ENCODE measurements at regions not wholly inside any gene's neighbourhood (a gene's known extent, or its start where the extent isn't known, plus 50 kb on each side); places are given as distances from the start of the nearest gene placed in this dataset.

DNA sequence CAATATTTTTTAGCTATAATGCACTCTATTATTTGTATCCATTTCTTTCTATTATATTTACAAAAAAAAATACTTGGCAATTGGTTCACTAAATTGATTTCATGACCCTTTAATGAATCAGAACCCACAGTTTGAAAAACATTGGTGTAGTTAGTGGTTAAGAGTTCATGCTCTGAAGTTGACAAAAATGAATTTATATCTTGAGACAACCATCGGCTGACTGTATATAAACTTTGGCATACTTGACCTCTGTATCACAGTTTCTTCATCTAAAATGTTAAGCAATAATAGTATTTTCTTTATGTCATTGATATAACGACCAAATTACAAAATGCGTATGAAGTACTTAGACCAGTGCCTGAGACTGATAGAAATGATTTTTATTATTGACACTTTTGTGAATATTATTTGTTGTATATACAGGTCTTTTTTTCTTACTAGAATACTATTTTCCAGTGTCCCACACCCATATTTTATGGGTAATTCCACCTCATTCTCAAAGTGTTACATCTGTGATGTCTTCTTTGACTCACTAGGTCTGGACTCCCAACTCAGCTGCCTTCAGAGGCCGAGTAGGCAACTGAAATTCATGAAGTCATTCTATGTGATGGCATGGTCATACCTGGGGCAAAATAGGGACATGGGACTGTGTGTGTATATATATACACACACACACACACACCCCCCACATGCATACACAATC lies 459.2 kb downstream of the RFPL4B start:
- intact Hi-C loops (cut with DNase I): no loop called here
- DNase-seq (ENCODE audit: low spot score) (no peak), ATAC-seq (no peak)

GRCh38 chr6:112821476-112821875 lies 474.3 kb downstream of the RFPL4B start:
- intact Hi-C loops (cut with DNase I): no loop called here
- ATAC-seq: no peak

GRCh38 chr6:112822769-112823168 lies 475.6 kb downstream of the RFPL4B start:
- DNase-seq (ENCODE audit: low spot score): no peak
- intact Hi-C loops (cut with DNase I): no loop called here
- no peak for ATAC-seq

More at GRCh38 chr6:112821476-112821875, 474.3 kb downstream of the RFPL4B start:
- DNase-seq (ENCODE audit: low spot score): no peak

GRCh38 chr6:112827793-112828192 lies 480.7 kb downstream of the RFPL4B start:
- intact Hi-C loops (cut with DNase I): no loop called here
- DNase-seq (ENCODE audit: low spot score): no peak
- ATAC-seq: peak; percentile 59

DNA sequence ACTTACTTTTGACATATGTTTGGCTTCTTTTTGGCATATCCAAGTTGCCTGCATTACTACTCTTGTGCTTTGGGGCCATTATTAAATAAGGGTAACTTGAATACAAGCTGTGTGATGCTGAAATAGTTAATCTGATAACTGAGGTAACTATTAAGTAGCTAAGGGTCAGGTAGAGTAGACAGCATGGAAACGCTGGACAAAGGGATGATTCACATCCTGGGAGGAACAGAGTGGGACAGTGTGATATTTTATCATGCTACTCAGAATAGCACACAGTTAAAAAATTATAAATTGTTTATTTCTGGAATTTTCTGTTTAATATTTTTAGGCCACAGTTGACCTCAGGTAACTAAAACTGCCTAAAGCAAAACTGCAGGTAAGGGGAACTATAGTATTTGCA lies 483.9 kb downstream of the RFPL4B start:
- no peak for DNase-seq (ENCODE audit: low spot score)
- ATAC-seq: no peak
- intact Hi-C loops (cut with DNase I): no loop called here

- intact Hi-C loops (cut with DNase I): no loop called here
- no peak for ATAC-seq
- DNase-seq (ENCODE audit: low spot score): no peak
These were observed 486.5 kb downstream of the RFPL4B start for GRCh38 chr6:112833581-112834131.

GRCh38 chr6:112835078-112835477 lies 487.9 kb downstream of the RFPL4B start:
- no peak for ATAC-seq
- intact Hi-C loops (cut with DNase I): no loop called here
- DNase-seq (ENCODE audit: low spot score): no peak

DNA sequence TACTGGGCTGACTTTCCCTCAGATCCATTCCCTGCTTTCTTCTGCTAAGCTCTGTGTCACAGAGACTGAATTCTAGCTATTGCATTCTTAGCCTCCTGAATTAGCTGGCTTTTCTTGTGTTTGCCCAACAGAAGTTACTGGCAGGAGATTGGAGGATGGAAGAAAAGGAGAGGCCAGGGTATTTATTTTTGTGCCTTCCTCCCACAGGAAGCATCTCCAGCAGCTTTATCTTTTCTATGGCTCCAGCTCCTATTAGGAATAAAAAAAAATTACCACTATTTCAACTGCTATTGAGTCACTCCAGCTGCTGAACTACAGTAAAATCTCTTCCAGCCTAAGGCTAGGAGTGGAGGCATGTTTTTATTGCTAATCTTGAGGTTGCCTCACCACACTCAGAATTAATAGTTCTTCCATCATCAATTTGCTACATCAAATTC lies 492.4 kb downstream of the RFPL4B start:
- no peak for DNase-seq (ENCODE audit: low spot score)
- ATAC-seq: no peak
- intact Hi-C loops (cut with DNase I): no loop called here

GRCh38 chr6:112841553-112842329 lies 494.6 kb downstream of the RFPL4B start:
- DNase-seq (ENCODE audit: low spot score) (no peak), ATAC-seq (no peak)
- intact Hi-C loops (cut with DNase I): no loop called here

DNA sequence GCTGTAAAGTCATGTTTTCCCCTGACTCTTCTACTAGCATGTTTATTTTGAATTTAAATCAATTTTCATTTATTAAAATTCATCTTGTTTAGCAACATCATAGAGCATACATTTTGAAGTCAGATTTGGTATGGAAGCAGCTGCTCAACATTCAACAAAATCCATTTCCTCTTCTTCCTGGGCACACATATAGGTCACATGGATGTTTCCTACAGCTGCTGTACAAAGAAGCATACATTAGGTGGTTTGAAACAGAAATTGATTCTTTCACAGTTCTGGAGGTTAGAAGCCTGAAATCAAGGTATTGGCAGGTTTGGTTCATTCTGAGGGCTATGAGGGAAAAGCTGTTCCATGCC lies 495.2 kb downstream of the RFPL4B start:
- intact Hi-C loops (cut with DNase I): no loop called here
- ATAC-seq (no peak), DNase-seq (ENCODE audit: low spot score) (no peak)

DNA sequence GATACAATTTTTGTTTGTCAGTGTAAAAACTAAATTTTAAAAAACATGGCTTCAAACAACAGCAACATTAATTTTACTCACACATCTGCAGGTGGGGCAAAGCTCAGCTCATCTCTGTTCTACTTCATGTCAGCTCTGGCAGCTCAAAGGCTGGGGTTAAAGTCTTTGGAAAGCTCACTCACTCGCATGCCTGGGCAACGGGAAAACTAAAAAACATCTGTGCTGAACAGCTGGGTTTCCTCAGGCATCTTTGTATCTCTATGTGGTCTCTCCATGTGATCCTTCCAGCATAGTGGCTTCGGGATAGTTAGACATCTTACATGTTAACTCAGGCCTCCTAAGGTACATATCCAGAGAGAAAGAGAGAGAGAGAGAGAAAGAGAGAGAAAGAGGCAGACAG lies 499.6 kb downstream of the RFPL4B start:
- ATAC-seq: no peak
- intact Hi-C loops (cut with DNase I): no loop called here
- DNase-seq (ENCODE audit: low spot score): no peak

DNA sequence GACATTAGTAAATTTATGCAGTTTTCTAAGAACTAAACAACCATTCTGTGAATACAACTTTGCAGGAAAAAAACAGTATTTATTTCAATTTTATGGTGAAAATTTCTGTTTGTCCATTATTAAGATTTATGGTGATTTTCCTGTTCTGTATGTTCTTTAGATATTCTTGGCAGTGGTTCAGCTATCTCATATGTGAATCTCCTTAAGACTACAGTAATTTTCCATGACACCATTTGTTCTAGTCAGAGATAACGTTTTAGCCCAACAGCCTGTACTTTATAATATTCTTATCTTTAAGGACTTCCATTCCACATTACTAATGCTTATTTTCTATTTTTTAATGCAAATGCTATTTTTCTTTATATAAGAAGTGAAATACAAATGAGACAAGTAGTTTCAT lies 504.0 kb downstream of the RFPL4B start:
- ATAC-seq: no peak
- intact Hi-C loops (cut with DNase I): no loop called here
- DNase-seq (ENCODE audit: low spot score): no peak

DNA sequence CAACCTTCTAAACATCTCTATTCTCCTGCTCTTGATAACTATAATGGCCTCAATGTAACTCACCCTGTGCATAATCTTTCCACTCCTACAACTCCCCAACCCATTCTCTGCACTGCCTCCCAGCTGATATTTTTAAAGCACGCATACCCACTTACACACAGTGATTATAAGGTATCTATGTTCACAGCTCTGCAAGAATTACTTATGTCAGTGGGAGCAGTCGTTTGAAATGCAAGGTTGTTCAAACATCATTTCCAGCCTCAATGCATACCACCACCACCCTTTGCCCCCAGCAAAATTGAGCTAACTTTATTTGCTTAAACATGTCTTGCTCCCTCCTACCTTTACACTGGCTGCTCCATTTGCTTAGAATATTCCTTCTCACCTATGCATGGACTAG lies 506.0 kb downstream of the RFPL4B start:
- ATAC-seq (no peak), DNase-seq (ENCODE audit: low spot score) (no peak)
- intact Hi-C loops (cut with DNase I): no loop called here

GRCh38 chr6:112863753-112864152 lies 516.6 kb downstream of the RFPL4B start:
- intact Hi-C loops (cut with DNase I): no loop called here

GRCh38 chr6:112865131-112865530 lies 518.0 kb downstream of the RFPL4B start:
- ATAC-seq: no peak
- intact Hi-C loops (cut with DNase I): no loop called here
- no peak for DNase-seq (ENCODE audit: low spot score)

More at GRCh38 chr6:112863753-112864152, 516.6 kb downstream of the RFPL4B start:
- ATAC-seq (no peak), DNase-seq (ENCODE audit: low spot score) (no peak)

DNA sequence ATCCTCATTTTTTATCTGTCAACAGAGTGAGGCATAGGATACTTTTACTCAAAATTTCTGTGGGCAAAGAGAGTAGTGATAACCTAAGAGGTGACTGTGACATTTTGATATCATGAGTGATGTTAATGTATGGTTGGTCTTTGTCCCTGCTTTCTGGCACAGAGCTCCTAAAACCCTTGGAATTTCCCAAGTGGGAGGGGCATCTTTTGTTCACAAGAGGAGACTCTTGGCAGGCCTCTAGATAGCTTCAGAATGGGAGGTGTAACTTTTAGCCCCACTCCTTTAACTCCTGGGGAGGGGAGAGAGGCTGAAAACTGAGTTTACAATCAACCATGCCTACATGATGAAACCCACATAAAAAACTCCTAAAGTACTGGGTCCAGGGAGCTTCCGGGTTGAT lies 527.8 kb downstream of the RFPL4B start:
- intact Hi-C loops (cut with DNase I): no loop called here
- DNase-seq (ENCODE audit: low spot score): no peak
- no peak for ATAC-seq

DNA sequence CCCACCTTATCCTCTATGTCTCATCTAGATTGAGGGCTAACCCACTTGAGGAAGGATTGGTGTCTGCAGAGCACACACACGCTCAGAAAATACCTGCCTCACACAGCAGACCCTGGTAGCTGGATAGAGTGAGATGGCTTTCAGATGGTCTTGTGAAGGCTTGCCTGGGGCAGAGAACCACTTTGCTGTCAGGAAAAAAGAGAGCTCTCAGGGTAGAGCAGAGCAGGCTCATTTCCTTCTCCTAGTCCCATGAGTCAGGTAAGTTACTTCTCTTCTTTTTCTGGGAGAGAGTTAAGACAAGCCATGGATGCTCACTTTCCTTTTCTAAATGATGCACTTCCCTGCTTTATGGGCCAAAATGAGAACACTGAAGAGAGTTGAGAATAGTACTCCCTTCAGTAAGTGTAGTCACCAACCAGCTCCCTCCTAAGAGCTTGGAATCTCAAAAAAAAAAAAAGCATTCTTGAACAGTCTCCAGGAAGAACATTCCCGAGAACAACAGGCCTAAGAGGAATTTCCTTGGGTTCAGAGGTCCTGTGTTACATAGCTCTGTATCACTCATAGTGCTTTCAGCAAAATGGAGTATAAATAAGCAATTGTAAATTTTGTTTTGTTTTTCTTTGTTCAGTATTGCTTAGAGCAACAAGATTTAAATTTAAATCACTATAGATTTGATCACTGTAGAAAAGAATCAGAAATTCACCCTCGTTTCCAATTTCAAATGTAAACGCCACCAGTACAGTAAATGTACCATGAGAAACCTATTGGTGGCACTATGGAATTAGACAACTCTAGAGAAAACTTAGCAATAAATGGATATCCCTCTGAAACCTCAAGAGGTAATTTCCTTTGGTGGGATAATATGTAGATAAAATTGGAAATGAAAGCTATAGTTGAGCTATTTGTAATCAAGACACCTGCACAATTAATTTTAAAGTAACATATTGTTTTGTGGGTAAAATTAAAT lies 530.3 kb downstream of the RFPL4B start:
- intact Hi-C loops (cut with DNase I): no loop called here
- ATAC-seq: peak; percentile 90
- DNase-seq (ENCODE audit: low spot score): no peak

DNA sequence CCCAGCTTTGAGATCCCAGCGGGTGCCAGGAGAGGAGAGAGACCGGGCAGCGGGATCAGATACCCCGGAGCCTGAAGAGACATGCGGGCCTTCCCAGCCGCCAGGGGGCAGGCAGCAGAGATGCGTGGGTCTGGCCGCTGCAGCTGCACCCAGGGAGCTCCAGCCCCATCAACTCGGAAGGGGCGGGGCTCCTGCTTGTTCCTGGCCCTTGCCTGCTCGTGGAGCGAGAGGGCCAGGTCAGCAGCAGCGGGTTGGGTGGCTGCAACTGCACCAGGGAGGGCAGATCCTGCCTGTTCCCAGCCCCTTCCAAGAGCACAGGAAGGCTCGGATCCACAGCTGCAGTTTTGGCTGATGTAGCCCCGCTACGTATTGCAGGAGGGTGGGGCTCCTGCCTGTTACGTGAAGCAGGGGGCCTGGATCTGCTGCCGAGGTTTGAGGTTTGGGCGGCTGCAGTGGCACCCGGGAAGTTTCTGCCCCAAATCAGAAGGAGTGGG lies 532.8 kb downstream of the RFPL4B start:
- ATAC-seq: no peak
- no peak for DNase-seq (ENCODE audit: low spot score)
- intact Hi-C loops (cut with DNase I): no loop called here

- DNase-seq (ENCODE audit: low spot score) (no peak), ATAC-seq (no peak)
- intact Hi-C loops (cut with DNase I): no loop called here
These were observed 533.9 kb downstream of the RFPL4B start for GRCh38 chr6:112881027-112881426.
